ENCODE measurements at regions not wholly inside any gene's neighbourhood (a gene's known extent, or its start where the extent isn't known, plus 50 kb on each side); places are given as distances from the start of the nearest gene placed in this dataset.

DNA sequence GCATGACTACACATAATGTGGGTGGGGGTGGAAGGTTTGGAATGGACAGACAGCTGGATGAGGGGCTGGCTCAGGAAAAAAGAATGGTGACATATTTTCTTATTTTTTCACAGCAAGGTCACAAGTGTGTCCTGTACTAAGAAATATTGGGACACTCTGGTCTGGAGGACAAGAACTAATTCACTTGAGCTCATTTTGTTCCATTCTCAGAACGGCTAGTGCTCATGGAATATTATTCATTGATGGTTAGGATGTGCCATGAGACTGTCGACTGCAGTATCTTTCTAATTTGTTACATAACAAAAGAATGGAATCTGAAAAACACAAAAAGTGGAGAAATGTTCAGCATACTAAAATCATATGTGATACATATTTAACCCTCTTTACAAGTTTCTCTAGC is 149.5 kb downstream of the BMP4 start:
- H2BK120ac ChIP-seq (ENCODE audit: insufficient read depth, low read length, poor library complexity) = no peak overlapping the region
- DNase-seq = no peak
- H4K91ac ChIP-seq (ENCODE audit: low read depth, low read length) = no peak overlapping the region

GRCh38 chr14:53796734-53797133 is 159.9 kb downstream of the BMP4 start:
- Histone ChIP-seq H3K4me2 (ENCODE audit: low read length) (no peak overlapping the region), H4K91ac (ENCODE audit: low read depth, low read length) (no peak overlapping the region), H4K12ac (ENCODE audit: low read depth, low read length) (no peak overlapping the region), H2BK5ac (ENCODE audit: low read depth, low read length, poor library complexity) (no peak overlapping the region), H3K27me3 (ENCODE audit: insufficient read depth, low read length) (no peaks in the 10 kb centered on the region), H3K9ac (ENCODE audit: low read length) (no peak overlapping the region), H3K79me2 (ENCODE audit: control insufficient read depth, insufficient read depth, low read length, poor library complexity) (no peaks in the 10 kb centered on the region), H3K4me1 (ENCODE audit: control insufficient read depth in 1 of 2, insufficient read depth in 2 of 2, low read length in 2 of 2) (no peaks in the 10 kb centered on the region), H2AK5ac (ENCODE audit: low read length) (no peak overlapping the region), H2BK12ac (ENCODE audit: low read length) (no peak overlapping the region), H3K9me3 (ENCODE audit: insufficient read depth, low read depth, low read length) (no peaks in the 10 kb centered on the region), H3K14ac (ENCODE audit: low read length) (no peak overlapping the region), H3K23ac (ENCODE audit: low read length) (no peak overlapping the region), H2AFZ (ENCODE audit: insufficient read depth, low read length, poor library complexity) (no peak overlapping the region), H3K36me3 (ENCODE audit: control insufficient read depth in 1 of 2, insufficient read depth in 2 of 2, low read length in 2 of 2) (no peaks in the 10 kb centered on the region), H3K4me3 (ENCODE audit: low read depth, low read length) (no peak overlapping the region), H3K27ac (ENCODE audit: low read depth, low read length) (no peak overlapping the region), H3K79me1 (ENCODE audit: low read length) (no peaks in the 10 kb centered on the region), H3K4ac (ENCODE audit: low read depth, low read length) (no peak overlapping the region), H3K18ac (ENCODE audit: low read length) (no peak overlapping the region), H4K8ac (ENCODE audit: low read depth, low read length) (no peak overlapping the region), H2BK120ac (ENCODE audit: insufficient read depth, low read length, poor library complexity) (no peak overlapping the region)
- no CpG with 5 or more reads among the region's 1 CpG for WGBS (ENCODE audit: extremely low coverage, insufficient coverage, insufficient read length)
- DNase-seq = no peak

More for the DNA sequence above, 149.5 kb downstream of the BMP4 start:
- Histone ChIP-seq H2AFZ (ENCODE audit: insufficient read depth, low read length, poor library complexity) (no peak overlapping the region), H3K4me1 (ENCODE audit: control insufficient read depth in 1 of 2, insufficient read depth in 2 of 2, low read length in 2 of 2) (no peaks in the 10 kb centered on the region), H4K12ac (ENCODE audit: low read depth, low read length) (no peak overlapping the region), H3K4ac (ENCODE audit: low read depth, low read length) (no peak overlapping the region), H3K9me3 (ENCODE audit: insufficient read depth, low read depth, low read length) (no peaks in the 10 kb centered on the region), H3K79me1 (ENCODE audit: low read length) (no peaks in the 10 kb centered on the region), H2AK5ac (ENCODE audit: low read length) (no peak overlapping the region), H2BK12ac (ENCODE audit: low read length) (no peak overlapping the region), H3K14ac (ENCODE audit: low read length) (no peak overlapping the region), H3K27me3 (ENCODE audit: insufficient read depth, low read length) (no peaks in the 10 kb centered on the region), H4K8ac (ENCODE audit: low read depth, low read length) (no peak overlapping the region), H3K79me2 (ENCODE audit: control insufficient read depth, insufficient read depth, low read length, poor library complexity) (no peaks in the 10 kb centered on the region), H3K4me3 (ENCODE audit: low read depth, low read length) (no peak overlapping the region), H3K9ac (ENCODE audit: low read length) (no peak overlapping the region), H2BK5ac (ENCODE audit: low read depth, low read length, poor library complexity) (no peak overlapping the region), H3K23ac (ENCODE audit: low read length) (no peak overlapping the region), H3K4me2 (ENCODE audit: low read length) (no peak overlapping the region), H3K36me3 (ENCODE audit: control insufficient read depth in 1 of 2, insufficient read depth in 2 of 2, low read length in 2 of 2) (no peaks in the 10 kb centered on the region), H3K27ac (ENCODE audit: low read depth, low read length) (no peak overlapping the region), H3K18ac (ENCODE audit: low read length) (no peak overlapping the region)
- WGBS (ENCODE audit: extremely low coverage, insufficient coverage, insufficient read length) = no CpG with 5 or more reads among the region's 2 CpGs

- H4K12ac ChIP-seq (ENCODE audit: low read depth, low read length) = no peak overlapping the region
- H3K27ac ChIP-seq (ENCODE audit: low read depth, low read length) = no peak overlapping the region
- H2AK5ac ChIP-seq (ENCODE audit: low read length) = no peak overlapping the region
- H2BK12ac ChIP-seq (ENCODE audit: low read length) = no peak overlapping the region
- no peaks in the 10 kb centered on the region for H3K36me3 ChIP-seq (ENCODE audit: control insufficient read depth in 1 of 2, insufficient read depth in 2 of 2, low read length in 2 of 2)
- H3K14ac ChIP-seq (ENCODE audit: low read length) = no peak overlapping the region
- H3K27me3 ChIP-seq (ENCODE audit: insufficient read depth, low read length) = no peaks in the 10 kb centered on the region
- no peaks in the 10 kb centered on the region for H3K79me2 ChIP-seq (ENCODE audit: control insufficient read depth, insufficient read depth, low read length, poor library complexity)
- no peak overlapping the region for H3K9ac ChIP-seq (ENCODE audit: low read length)
- H2BK120ac ChIP-seq (ENCODE audit: insufficient read depth, low read length, poor library complexity) = no peak overlapping the region
- no peak overlapping the region for H4K91ac ChIP-seq (ENCODE audit: low read depth, low read length)
- no peak overlapping the region for H4K8ac ChIP-seq (ENCODE audit: low read depth, low read length)
- H2AFZ ChIP-seq (ENCODE audit: insufficient read depth, low read length, poor library complexity) = no peak overlapping the region
- no peak overlapping the region for H3K23ac ChIP-seq (ENCODE audit: low read length)
- H2BK5ac ChIP-seq (ENCODE audit: low read depth, low read length, poor library complexity) = no peak overlapping the region
- H3K79me1 ChIP-seq (ENCODE audit: low read length) = no peaks in the 10 kb centered on the region
- peaks cover 0 to 1% of the 10 kb centered on the region in 2 experiments for H3K4me1 ChIP-seq (ENCODE audit: control insufficient read depth in 1 of 2, insufficient read depth in 2 of 2, low read length in 2 of 2)
- H3K4ac ChIP-seq (ENCODE audit: low read depth, low read length) = no peak overlapping the region
- H3K4me2 ChIP-seq (ENCODE audit: low read length) = no peak overlapping the region
- H3K4me3 ChIP-seq (ENCODE audit: low read depth, low read length) = no peak overlapping the region
- H3K9me3 ChIP-seq (ENCODE audit: insufficient read depth, low read depth, low read length) = no peaks in the 10 kb centered on the region
- H3K18ac ChIP-seq (ENCODE audit: low read length) = no peak overlapping the region
- no peak for DNase-seq
- WGBS (ENCODE audit: extremely low coverage, insufficient coverage, insufficient read length) = no CpG with 5 or more reads among the region's 2 CpGs
Observed at GRCh38 chr14:53793790-53794505, 162.7 kb downstream of the BMP4 start.

DNA sequence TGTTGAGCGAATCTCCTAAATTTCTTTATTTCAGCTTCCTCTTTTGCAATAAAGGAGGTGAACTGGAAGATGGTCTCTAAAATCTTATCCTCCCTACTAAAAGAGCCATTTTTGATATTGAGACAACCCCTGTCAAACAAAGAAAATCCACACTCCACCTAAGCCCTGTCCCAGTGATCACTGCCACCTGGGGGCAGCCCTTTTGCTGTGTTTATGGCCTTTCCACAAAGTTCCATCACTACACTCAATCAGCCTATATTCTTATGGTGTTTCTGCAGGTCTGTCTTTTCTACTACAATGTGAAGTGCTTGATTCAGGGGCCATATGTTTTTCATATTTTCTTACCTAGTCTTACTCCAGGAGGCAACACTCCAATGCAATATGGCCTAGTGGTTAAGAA is 163.7 kb downstream of the BMP4 start:
- no peak overlapping the region for H4K12ac ChIP-seq (ENCODE audit: low read depth, low read length)
- no peak overlapping the region for H2BK5ac ChIP-seq (ENCODE audit: low read depth, low read length, poor library complexity)
- H3K79me1 ChIP-seq (ENCODE audit: low read length) = no peaks in the 10 kb centered on the region
- H3K4me3 ChIP-seq (ENCODE audit: low read depth, low read length) = no peak overlapping the region
- no peak overlapping the region for H3K4ac ChIP-seq (ENCODE audit: low read depth, low read length)
- no peak overlapping the region for H3K23ac ChIP-seq (ENCODE audit: low read length)
- no peak overlapping the region for H2BK12ac ChIP-seq (ENCODE audit: low read length)
- H3K18ac ChIP-seq (ENCODE audit: low read length) = no peak overlapping the region
- H2AK5ac ChIP-seq (ENCODE audit: low read length) = no peak overlapping the region
- H3K14ac ChIP-seq (ENCODE audit: low read length) = no peak overlapping the region
- H3K4me1 ChIP-seq (ENCODE audit: control insufficient read depth in 1 of 2, insufficient read depth in 2 of 2, low read length in 2 of 2) = peaks cover 0 to 1% of the 10 kb centered on the region in 2 experiments
- no peak overlapping the region for H2BK120ac ChIP-seq (ENCODE audit: insufficient read depth, low read length, poor library complexity)
- no peaks in the 10 kb centered on the region for H3K9me3 ChIP-seq (ENCODE audit: insufficient read depth, low read depth, low read length)
- no peaks in the 10 kb centered on the region for H3K79me2 ChIP-seq (ENCODE audit: control insufficient read depth, insufficient read depth, low read length, poor library complexity)
- H3K36me3 ChIP-seq (ENCODE audit: control insufficient read depth in 1 of 2, insufficient read depth in 2 of 2, low read length in 2 of 2) = no peaks in the 10 kb centered on the region
- no peaks in the 10 kb centered on the region for H3K27me3 ChIP-seq (ENCODE audit: insufficient read depth, low read length)
- H3K9ac ChIP-seq (ENCODE audit: low read length) = no peak overlapping the region
- H4K8ac ChIP-seq (ENCODE audit: low read depth, low read length) = no peak overlapping the region
- DNase-seq = no peak
- H3K4me2 ChIP-seq (ENCODE audit: low read length) = no peak overlapping the region
- no peak overlapping the region for H4K91ac ChIP-seq (ENCODE audit: low read depth, low read length)
- no peak overlapping the region for H3K27ac ChIP-seq (ENCODE audit: low read depth, low read length)
- no CpG with 5 or more reads among the region's 1 CpG for WGBS (ENCODE audit: extremely low coverage, insufficient coverage, insufficient read length)
- H2AFZ ChIP-seq (ENCODE audit: insufficient read depth, low read length, poor library complexity) = no peak overlapping the region
